Head of caudate nucleus (tissue), 42 donors: ENCODE measurements at regions not wholly inside any gene's neighbourhood (a gene's known extent, or its start where the extent isn't known, plus 50 kb on each side); places are given as distances from the start of the nearest gene placed in this dataset.
"Not testable (repeated sequence)": the region's sequence is repeated elsewhere in the genome, so short reads cannot be mapped to it uniquely, and the experiment has no call there.

Source experiments
- DNase-seq, 42 donors: peaks; one replicate each; pipeline versions ENCODE4 v3.0.0 to v3.0.0-alpha.2; 2020 to 2021; ENCODE audit warnings: mixed read lengths in 7 of 42
- intact Hi-C: fragments of 100-400 bp; cut with DNase I; formaldehyde crosslinking; loops from one replicate; pipeline ENCODE4 v1.15.0; 2022

- DNase-seq = no peak
- intact Hi-C loops = no loop called here
Observed at GRCh38 chr5:157978061-157978460, 119.1 kb upstream of the CLINT1 start.

- no peak for DNase-seq
- intact Hi-C loops = no loop called here
Observed at GRCh38 chr5:157976429-157976828, 117.5 kb upstream of the CLINT1 start.

GRCh38 chr5:157972579-157972978 lies 113.6 kb upstream of the CLINT1 start:
- intact Hi-C loops = no loop called here
- no peak for DNase-seq

GRCh38 chr5:157971571-157972216 lies 112.7 kb upstream of the CLINT1 start:
- DNase-seq = peak in 12 of 42 donors; percentile 5 to 54 (median 20)
- intact Hi-C loops = no loop called here

GRCh38 chr5:157968570-157968969 lies 109.6 kb upstream of the CLINT1 start:
- intact Hi-C loops, DNase-seq: not testable (repeated sequence)

- DNase-seq = no peak
- intact Hi-C loops = no loop called here
Observed at GRCh38 chr5:157965989-157966388, 107.0 kb upstream of the CLINT1 start.

- DNase-seq = no peak
- intact Hi-C loops = no loop called here
Observed at GRCh38 chr5:157965040-157965678, 106.2 kb upstream of the CLINT1 start.

- intact Hi-C loops = no loop called here
- no peak for DNase-seq
Observed at GRCh38 chr5:157963761-157964160, 104.8 kb upstream of the CLINT1 start.

- intact Hi-C loops = no loop called here
- no peak for DNase-seq
Observed at GRCh38 chr5:157963244-157963643, 104.3 kb upstream of the CLINT1 start.

- intact Hi-C loops, DNase-seq: not testable (repeated sequence)
Observed at GRCh38 chr5:157962686-157963085, 103.7 kb upstream of the CLINT1 start.

- intact Hi-C loops = no loop called here
- DNase-seq = no peak
Observed at GRCh38 chr5:157961896-157962590, 103.1 kb upstream of the CLINT1 start.

GRCh38 chr5:157961176-157961575 lies 102.2 kb upstream of the CLINT1 start:
- intact Hi-C loops = no loop called here
- no peak for DNase-seq

GRCh38 chr5:157959370-157959769 lies 100.4 kb upstream of the CLINT1 start:
- no peak for DNase-seq
- intact Hi-C loops = no loop called here

GRCh38 chr5:157956271-157956885 lies 97.4 kb upstream of the CLINT1 start:
- intact Hi-C loops = no loop called here
- no peak for DNase-seq

GRCh38 chr5:157955541-157956172 lies 96.7 kb upstream of the CLINT1 start:
- intact Hi-C loops = no loop called here
- no peak for DNase-seq

GRCh38 chr5:157952374-157952685 lies 93.4 kb upstream of the CLINT1 start:
- no peak for DNase-seq
- intact Hi-C loops = no loop called here

GRCh38 chr5:157951673-157952373 lies 92.9 kb upstream of the CLINT1 start:
- intact Hi-C loops = no loop called here
- no peak for DNase-seq

GRCh38 chr5:157949520-157949919 lies 90.6 kb upstream of the CLINT1 start:
- intact Hi-C loops = loop anchor here (10.0 kb wide), 1 partner anchor 135 kb away; no protein-coding TSS in a partner anchor
- no peak for DNase-seq
